Effector memory CD4-positive, alpha-beta T cell (primary cell): ENCODE measurements at regions not wholly inside any gene's neighbourhood (a gene's known extent, or its start where the extent isn't known, plus 50 kb on each side); places are given as distances from the start of the nearest gene placed in this dataset.
"Not testable (repeated sequence)": the region's sequence is repeated elsewhere in the genome, so short reads cannot be mapped to it uniquely, and the experiment has no call there.

Experiments
- DNase-seq, 3 donors: peaks; one replicate each; pipeline ENCODE4 v3.0.0-alpha.2; 2020
- H3K27ac ChIP-seq: 2 replicates; pipeline ENCODE4 v1.7.0; 2013; ENCODE audit warnings: mild to moderate bottlenecking, low read length, moderate library complexity; ENCODE audit not compliant: insufficient read depth, poor library complexity, severe bottlenecking
- H3K27me3 ChIP-seq: replicated peaks from 2 replicates; pipeline ENCODE4 v1.7.0; 2013; ENCODE audit warnings: mild to moderate bottlenecking, low read length; ENCODE audit not compliant: insufficient read depth, control insufficient read depth, poor library complexity, severe bottlenecking
- H3K36me3 ChIP-seq: 2 replicates; pipeline ENCODE4 v1.7.0; 2013; ENCODE audit warnings: mild to moderate bottlenecking, low read length, moderate library complexity; ENCODE audit not compliant: control insufficient read depth, insufficient read depth
- H3K4me1 ChIP-seq: 2 replicates; pipeline ENCODE4 v1.7.0; 2013; ENCODE audit warnings: low read length, mild to moderate bottlenecking; ENCODE audit not compliant: control insufficient read depth, insufficient read depth, poor library complexity, severe bottlenecking
- H3K4me3 ChIP-seq: 2 replicates; pipeline ENCODE4 v1.7.0; 2013; ENCODE audit warnings: low read length, low read depth, mild to moderate bottlenecking; ENCODE audit not compliant: insufficient read depth, poor library complexity, severe bottlenecking
- H3K9me3 ChIP-seq: 2 replicates; pipeline ENCODE4 v1.7.0; 2013; ENCODE audit warnings: mild to moderate bottlenecking, low read length, moderate library complexity; ENCODE audit not compliant: control insufficient read depth

DNA sequence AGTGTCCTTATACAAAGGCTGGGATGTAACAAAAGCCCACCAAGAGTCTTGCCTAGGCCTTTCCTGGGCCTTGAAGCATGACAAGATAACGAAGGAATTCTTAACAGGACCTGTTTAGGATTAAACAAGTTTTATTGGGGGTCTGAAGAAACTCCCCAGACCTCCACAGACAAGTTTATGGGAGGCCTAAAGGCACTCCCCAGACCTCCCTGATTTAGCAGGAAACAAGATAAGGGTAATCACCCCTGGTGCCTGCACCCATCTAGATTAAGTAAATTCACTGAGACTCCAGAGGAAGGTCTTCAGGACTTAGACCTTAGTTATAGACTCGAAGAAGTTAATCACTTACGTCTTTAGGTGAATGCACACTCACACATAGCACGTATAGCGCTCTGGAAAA, 208.4 kb upstream of the SMLR1 start:
- DNase-seq, H3K4me3 ChIP-seq, H3K27ac ChIP-seq, H3K36me3 ChIP-seq, H3K4me1 ChIP-seq, H3K27me3 ChIP-seq, H3K9me3 ChIP-seq: not testable (repeated sequence)

- DNase-seq = no peak
- Histone ChIP-seq H3K4me1 (no peaks in the 10 kb centered on the region), H3K36me3 (no peaks in the 10 kb centered on the region), H3K27ac (no peak overlapping the region), H3K4me3 (no peak overlapping the region), H3K9me3 (no peaks in the 10 kb centered on the region), H3K27me3 (no peaks in the 10 kb centered on the region)
Measured at GRCh38 chr6:130620338-130620781, 206.8 kb upstream of the SMLR1 start.

- Histone ChIP-seq H3K9me3 (no peaks in the 10 kb centered on the region), H3K36me3 (no peaks in the 10 kb centered on the region), H3K4me3 (no peak overlapping the region), H3K4me1 (no peaks in the 10 kb centered on the region), H3K27me3 (no peaks in the 10 kb centered on the region), H3K27ac (no peak overlapping the region)
- DNase-seq = no peak
Measured at GRCh38 chr6:130622142-130622541, 205.1 kb upstream of the SMLR1 start.

GRCh38 chr6:130624046-130624445, 203.2 kb upstream of the SMLR1 start:
- Histone ChIP-seq H3K4me1 (no peaks in the 10 kb centered on the region), H3K36me3 (no peaks in the 10 kb centered on the region), H3K9me3 (no peaks in the 10 kb centered on the region), H3K4me3 (no peak overlapping the region), H3K27ac (no peak overlapping the region), H3K27me3 (no peaks in the 10 kb centered on the region)
- DNase-seq = no peak

- Histone ChIP-seq H3K9me3 (no peaks in the 10 kb centered on the region), H3K27me3 (no peaks in the 10 kb centered on the region), H3K4me3 (no peak overlapping the region), H3K27ac (no peak overlapping the region), H3K4me1 (no peaks in the 10 kb centered on the region), H3K36me3 (no peaks in the 10 kb centered on the region)
- DNase-seq = no peak
Measured at GRCh38 chr6:130625825-130626527, 201.2 kb upstream of the SMLR1 start.

GRCh38 chr6:130628862-130629261, 198.3 kb upstream of the SMLR1 start:
- Histone ChIP-seq H3K36me3 (no peaks in the 10 kb centered on the region), H3K27me3 (no peaks in the 10 kb centered on the region), H3K4me1 (no peaks in the 10 kb centered on the region), H3K9me3 (no peaks in the 10 kb centered on the region), H3K27ac (no peak overlapping the region), H3K4me3 (no peak overlapping the region)
- DNase-seq = no peak

DNA sequence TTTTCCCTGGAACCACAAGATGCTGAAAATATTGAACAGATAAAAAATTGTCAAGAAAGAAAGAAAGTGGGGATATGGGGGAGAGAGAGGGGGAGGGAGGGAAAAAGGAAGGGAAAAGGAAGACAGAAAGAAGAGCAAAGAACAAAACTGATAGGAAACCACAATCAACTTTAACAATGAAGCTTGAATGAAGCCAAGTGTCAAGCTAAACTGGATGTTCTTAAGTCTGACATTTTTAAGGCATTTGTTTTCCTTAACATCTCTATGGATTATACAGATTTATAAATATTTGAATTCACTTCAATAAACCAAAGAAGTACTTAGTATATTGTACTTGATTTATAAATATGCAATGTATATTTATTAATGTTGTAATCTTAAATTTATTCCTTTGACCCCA, 197.6 kb upstream of the SMLR1 start:
- H3K27ac ChIP-seq = no peak overlapping the region
- no peaks in the 10 kb centered on the region for H3K4me1 ChIP-seq
- H3K9me3 ChIP-seq = no peaks in the 10 kb centered on the region
- no peak overlapping the region for H3K4me3 ChIP-seq
- H3K27me3 ChIP-seq = no peaks in the 10 kb centered on the region
- H3K36me3 ChIP-seq = no peaks in the 10 kb centered on the region
- no peak for DNase-seq

DNA sequence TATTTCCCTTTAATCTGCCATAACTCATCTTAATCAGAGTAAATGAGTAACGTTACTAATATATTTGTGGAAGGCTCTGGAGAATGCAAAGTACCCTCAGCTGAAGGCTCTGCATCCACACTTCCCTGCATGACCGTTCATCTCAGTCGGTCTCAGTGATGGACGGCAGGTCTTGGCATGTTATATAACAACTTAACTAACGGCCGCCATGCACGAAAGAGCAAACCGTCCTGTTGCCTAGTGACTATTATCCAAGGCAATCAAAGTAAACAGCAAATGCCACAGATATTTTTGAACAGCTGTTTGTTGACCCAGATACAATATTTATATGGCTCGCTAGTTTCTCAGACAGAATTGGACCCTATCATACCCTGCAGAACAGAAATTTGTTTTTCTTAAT, 194.9 kb upstream of the SMLR1 start:
- Histone ChIP-seq H3K9me3 (no peaks in the 10 kb centered on the region), H3K4me1 (no peaks in the 10 kb centered on the region), H3K27me3 (no peaks in the 10 kb centered on the region), H3K36me3 (no peaks in the 10 kb centered on the region), H3K27ac (no peak overlapping the region), H3K4me3 (no peak overlapping the region)
- DNase-seq = no peak

DNA sequence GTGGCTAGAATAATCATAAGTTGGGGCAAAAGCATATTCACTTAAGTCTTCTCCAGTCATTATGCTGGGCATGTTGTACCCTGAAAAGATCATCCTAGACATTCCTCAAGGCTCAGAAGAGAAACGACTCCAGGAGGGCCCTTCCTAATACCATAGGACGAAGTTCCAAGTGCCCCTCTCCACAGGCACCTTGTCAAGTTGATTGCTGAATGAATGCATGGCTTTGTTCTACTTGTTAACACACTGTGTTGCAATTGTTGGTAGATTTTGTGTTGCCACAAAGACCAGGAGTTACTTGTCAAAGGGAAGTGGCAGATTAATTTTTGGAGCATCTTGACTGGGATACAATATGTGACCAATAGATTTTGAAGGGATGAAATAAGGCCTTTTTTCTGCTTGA, 194.3 kb upstream of the SMLR1 start:
- Histone ChIP-seq H3K36me3 (no peaks in the 10 kb centered on the region), H3K4me1 (no peaks in the 10 kb centered on the region), H3K9me3 (no peaks in the 10 kb centered on the region), H3K27me3 (no peaks in the 10 kb centered on the region), H3K27ac (no peak overlapping the region), H3K4me3 (no peak overlapping the region)
- DNase-seq = no peak

- Histone ChIP-seq H3K4me3 (no peak overlapping the region), H3K36me3 (no peaks in the 10 kb centered on the region), H3K9me3 (peaks cover 7% of the 10 kb centered on the region)
Measured at GRCh38 chr6:130643361-130643760, 183.8 kb upstream of the SMLR1 start.

More at GRCh38 chr6:130643361-130643760, 183.8 kb upstream of the SMLR1 start:
- H3K27me3 ChIP-seq = no peaks in the 10 kb centered on the region
- no peaks in the 10 kb centered on the region for H3K4me1 ChIP-seq
- no peak for DNase-seq
- no peak overlapping the region for H3K27ac ChIP-seq
